ENCODE measurements at regions not wholly inside any gene's neighbourhood (a gene's known extent, or its start where the extent isn't known, plus 50 kb on each side); places are given as distances from the start of the nearest gene placed in this dataset.

- TF ChIP-seq CTCF (IDR thresholded peaks at IDR 0.05; ENCODE audit: low read depth, low read length) (no peak), POLR2A (IDR thresholded peaks at IDR 0.05; ENCODE audit: extremely low read depth, insufficient read length) (no peak), MAX (IDR thresholded peaks at IDR 0.05; ENCODE audit: low read depth, low read length) (no peak)
These were observed 211.0 kb downstream of the PIK3R1 start for GRCh38 chr5:68426586-68426985.
